H9 (cell line): ENCODE measurements at regions not wholly inside any gene's neighbourhood (a gene's known extent, or its start where the extent isn't known, plus 50 kb on each side); places are given as distances from the start of the nearest gene placed in this dataset.

ENCODE experiments used
- DNase-seq: peaks from one replicate; pipeline ENCODE4 v3.0.0-alpha.2; 2017
- H2AFZ ChIP-seq: one replicate; pipeline ENCODE4 v1.6.1; 2013; ENCODE audit warnings: mild to moderate bottlenecking, low read length, control low read depth, moderate library complexity
- H2AK5ac ChIP-seq: 2 replicates; pipeline ENCODE4 v1.6.1; 2013; ENCODE audit warnings: low read length, control low read depth, mixed read lengths; ENCODE audit not compliant: insufficient read length
- H2BK120ac ChIP-seq: one replicate; pipeline ENCODE4 v1.6.1; 2013; ENCODE audit warnings: low read depth, mild to moderate bottlenecking, low read length, control low read depth, inconsistent platforms; ENCODE audit not compliant: poor library complexity, severe bottlenecking
- H2BK12ac ChIP-seq: 2 replicates; pipeline ENCODE4 v1.6.1; 2013; ENCODE audit warnings: low read length, control low read depth, mixed read lengths, low read depth; ENCODE audit not compliant: insufficient read length
- H2BK15ac ChIP-seq: 2 replicates; pipeline ENCODE4 v1.6.1; 2013; ENCODE audit warnings: low read depth, low read length, control low read depth
- H2BK20ac ChIP-seq: one replicate; pipeline ENCODE4 v1.6.1; 2013; ENCODE audit warnings: low read depth, mild to moderate bottlenecking, low read length, control low read depth, inconsistent platforms; ENCODE audit not compliant: poor library complexity, severe bottlenecking
- H2BK5ac ChIP-seq: 2 replicates; pipeline ENCODE4 v1.6.1; 2013; ENCODE audit warnings: low read length, control low read depth, mixed read lengths; ENCODE audit not compliant: insufficient read length
- H3K14ac ChIP-seq: 2 replicates; pipeline ENCODE4 v1.6.1; 2013; ENCODE audit warnings: low read length, control low read depth; ENCODE audit not compliant: insufficient read depth
- H3K18ac ChIP-seq: 2 replicates; pipeline ENCODE4 v1.6.1; 2013; ENCODE audit warnings: low read depth, mild to moderate bottlenecking, mixed read lengths, low read length, control low read depth; ENCODE audit not compliant: insufficient read length
- H3K23ac ChIP-seq: 2 replicates; pipeline ENCODE4 v1.6.1; 2013; ENCODE audit warnings: low read length, control low read depth, mixed read lengths, low read depth; ENCODE audit not compliant: insufficient read length
- H3K23me2 ChIP-seq: 2 replicates; pipeline ENCODE4 v1.6.1; 2013; ENCODE audit warnings: low read depth, mild to moderate bottlenecking, mixed read lengths, low read length, control low read depth; ENCODE audit not compliant: insufficient read length, poor library complexity, severe bottlenecking
- H3K27ac ChIP-seq: 2 replicates; pipeline ENCODE4 v1.5.1; 2013; ENCODE audit warnings: low read length, control low read depth, mixed read lengths, low read depth; ENCODE audit not compliant: insufficient read length
- H3K27me3 ChIP-seq: 2 replicates; pipeline ENCODE4 v1.6.1; 2013; ENCODE audit warnings: low read length, control low read depth, inconsistent platforms; ENCODE audit not compliant: insufficient read depth
- H3K4ac ChIP-seq: 2 replicates; pipeline ENCODE4 v1.6.1; 2013; ENCODE audit warnings: low read depth, mild to moderate bottlenecking, control low read depth, inconsistent platforms, low read length, moderate library complexity
- H3K4me1 ChIP-seq: 2 replicates; pipeline ENCODE4 v1.6.1; 2013; ENCODE audit warnings: low read length, control low read depth, inconsistent platforms; ENCODE audit not compliant: insufficient read depth
- H3K4me2 ChIP-seq: 2 replicates; pipeline ENCODE4 v1.6.1; 2013; ENCODE audit warnings: low read length, control low read depth, mixed read lengths; ENCODE audit not compliant: insufficient read length, insufficient read depth
- H3K56ac ChIP-seq: 2 replicates; pipeline ENCODE4 v1.6.1; 2013; ENCODE audit warnings: low read depth, mild to moderate bottlenecking, mixed read lengths, low read length, control low read depth; ENCODE audit not compliant: insufficient read length
- H3K79me1 ChIP-seq: 2 replicates; pipeline ENCODE4 v1.6.1; 2013; ENCODE audit warnings: low read depth, mild to moderate bottlenecking, moderate library complexity, low read length, control low read depth, inconsistent platforms; ENCODE audit not compliant: insufficient read depth, poor library complexity, severe bottlenecking
- H3K79me2 ChIP-seq: 2 replicates; pipeline ENCODE4 v1.6.1; 2013; ENCODE audit warnings: low read length, control low read depth, inconsistent platforms; ENCODE audit not compliant: insufficient read depth
- H3K9ac ChIP-seq: 2 replicates; pipeline ENCODE4 v1.6.1; 2013; ENCODE audit warnings: low read length, control low read depth, mixed read lengths; ENCODE audit not compliant: insufficient read length; ENCODE audit errors: extremely low read depth
- H3K9me3 ChIP-seq: one replicate; pipeline ENCODE4 v1.6.1; 2013; ENCODE audit warnings: low read depth, low read length, inconsistent platforms; ENCODE audit not compliant: control insufficient read depth
- H3T11ph ChIP-seq: one replicate; pipeline ENCODE4 v1.6.1; 2013; ENCODE audit warnings: mild to moderate bottlenecking, low read length, control low read depth, inconsistent platforms
- H4K20me1 ChIP-seq: one replicate; pipeline ENCODE4 v1.6.1; 2013; ENCODE audit not compliant: control insufficient read depth, insufficient read length, insufficient read depth
- H4K5ac ChIP-seq: 2 replicates; pipeline ENCODE4 v1.6.1; 2013; ENCODE audit warnings: low read depth, mild to moderate bottlenecking, mixed read lengths, low read length, control low read depth; ENCODE audit not compliant: insufficient read length
- H4K8ac ChIP-seq: replicated peaks from 2 replicates; pipeline ENCODE4 v1.6.1; 2013; ENCODE audit warnings: low read length, control low read depth, mixed read lengths, low read depth; ENCODE audit not compliant: insufficient read length
- H4K91ac ChIP-seq: 2 replicates; pipeline ENCODE4 v1.6.1; 2013; ENCODE audit warnings: low read depth, mild to moderate bottlenecking, moderate library complexity, mixed read lengths, low read length, control low read depth; ENCODE audit not compliant: insufficient read length
- H3K27ac Mint-ChIP-seq, 3 experiments: 2 replicates in 2 of 3; 3 replicates in 1 of 3; pipeline ENCODE4 v1.8.0; 2020 to 2021; ENCODE audit warnings: mixed read lengths in 3 of 3, mild to moderate bottlenecking in 1 of 3, moderate library complexity in 1 of 3
- H3K27me3 Mint-ChIP-seq: 2 replicates; pipeline ENCODE4 v1.8.0; 2021; ENCODE audit warnings: low read depth, mild to moderate bottlenecking, moderate library complexity, mixed read lengths
- H3K36me3 Mint-ChIP-seq, 3 experiments: 2 replicates in 2 of 3; 3 replicates in 1 of 3; pipeline ENCODE4 v1.8.0; 2020 to 2021; ENCODE audit warnings: low read depth in 3 of 3, mixed read lengths in 3 of 3; ENCODE audit not compliant: insufficient read depth in 1 of 3
- H3K4me1 Mint-ChIP-seq, 2 experiments: 2 replicates each; pipeline ENCODE4 v1.8.0; 2020; ENCODE audit warnings: mixed read lengths in 2 of 2
- H3K4me3 Mint-ChIP-seq, 2 experiments: 2 replicates in 1 of 2; 3 replicates in 1 of 2; pipeline ENCODE4 v1.8.0; 2020 to 2021; ENCODE audit warnings: mild to moderate bottlenecking in 2 of 2, mixed read lengths in 2 of 2, moderate library complexity in 1 of 2
- H3K9me3 Mint-ChIP-seq, 2 experiments: 2 replicates in 1 of 2; 3 replicates in 1 of 2; pipeline ENCODE4 v1.8.0; 2020; ENCODE audit warnings: mild to moderate bottlenecking in 2 of 2, mixed read lengths in 2 of 2, moderate library complexity in 1 of 2
- WGBS: extraction: QIAGEN DNeasy Blood & Tissue Kit; methylation state at CpG from one replicate; pipeline ENCODE4 v1.1.7; 2013; ENCODE audit warnings: missing lambda C conversion rate, low lambda C conversion rate, mixed read lengths; ENCODE audit not compliant: insufficient read length; ENCODE audit errors: extremely low coverage; 5-methylcytosine and 5-hydroxymethylcytosine counted together
- TF ChIP-seq, protein P1 (sequence below): fragments of 200-600 bp; sonication (generic); conservative IDR thresholded peaks from 3 replicates; pipeline ENCODE4 v1.8.0; 2021; ENCODE audit warnings: antibody characterized with exemption, mild to moderate bottlenecking

GRCh38 chr5:98694902-98695301 lies 78.6 kb upstream of the RGMB start:
- Histone ChIP-seq H3K27ac (no peak overlapping the region), H4K91ac (no peak overlapping the region), H3K4me1 (no peaks in the 10 kb centered on the region), H2BK120ac (no peak overlapping the region), H3K27me3 (no peaks in the 10 kb centered on the region), H3K18ac (no peak overlapping the region), H4K8ac (no peak overlapping the region), H3K4me2 (no peak overlapping the region), H3K79me2 (no peaks in the 10 kb centered on the region), H2BK5ac (no peak overlapping the region), H2AK5ac (no peak overlapping the region), H3K56ac (no peak overlapping the region), H3K9me3 (no peaks in the 10 kb centered on the region), H2BK20ac (no peak overlapping the region), H2BK15ac (no peak overlapping the region), H4K5ac (no peak overlapping the region), H3K23ac (no peak overlapping the region), H3K14ac (no peak overlapping the region), H2BK12ac (no peak overlapping the region), H3T11ph (no peak overlapping the region), H3K79me1 (no peaks in the 10 kb centered on the region), H3K4ac (no peak overlapping the region), H3K9ac (no peak overlapping the region), H3K23me2 (no peaks in the 10 kb centered on the region), H4K20me1 (no peaks in the 10 kb centered on the region), H2AFZ (no peak overlapping the region)
- no CpG with 5 or more reads among the region's 1 CpG for WGBS
- TF ChIP-seq, protein P1, sequence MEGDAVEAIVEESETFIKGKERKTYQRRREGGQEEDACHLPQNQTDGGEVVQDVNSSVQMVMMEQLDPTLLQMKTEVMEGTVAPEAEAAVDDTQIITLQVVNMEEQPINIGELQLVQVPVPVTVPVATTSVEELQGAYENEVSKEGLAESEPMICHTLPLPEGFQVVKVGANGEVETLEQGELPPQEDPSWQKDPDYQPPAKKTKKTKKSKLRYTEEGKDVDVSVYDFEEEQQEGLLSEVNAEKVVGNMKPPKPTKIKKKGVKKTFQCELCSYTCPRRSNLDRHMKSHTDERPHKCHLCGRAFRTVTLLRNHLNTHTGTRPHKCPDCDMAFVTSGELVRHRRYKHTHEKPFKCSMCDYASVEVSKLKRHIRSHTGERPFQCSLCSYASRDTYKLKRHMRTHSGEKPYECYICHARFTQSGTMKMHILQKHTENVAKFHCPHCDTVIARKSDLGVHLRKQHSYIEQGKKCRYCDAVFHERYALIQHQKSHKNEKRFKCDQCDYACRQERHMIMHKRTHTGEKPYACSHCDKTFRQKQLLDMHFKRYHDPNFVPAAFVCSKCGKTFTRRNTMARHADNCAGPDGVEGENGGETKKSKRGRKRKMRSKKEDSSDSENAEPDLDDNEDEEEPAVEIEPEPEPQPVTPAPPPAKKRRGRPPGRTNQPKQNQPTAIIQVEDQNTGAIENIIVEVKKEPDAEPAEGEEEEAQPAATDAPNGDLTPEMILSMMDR = no peak
- Mint-ChIP-seq H3K4me1 (no peaks in the 10 kb centered on the region), H3K27me3 (no peaks in the 10 kb centered on the region), H3K4me3 (no peak overlapping the region), H3K27ac (no peak overlapping the region), H3K9me3 (peaks cover 20 to 34% of the 10 kb centered on the region in 2 experiments), H3K36me3 (peaks cover 0 to 20% (median 7%) of the 10 kb centered on the region in 3 experiments; a peak in 4 of 7 replicates)
- DNase-seq = no peak
